GM18520 (cell line): ENCODE measurements at regions not wholly inside any gene's neighbourhood (a gene's known extent, or its start where the extent isn't known, plus 50 kb on each side); places are given as distances from the start of the nearest gene placed in this dataset.

ENCODE experiments used
- ATAC-seq: cut with Tn5 transposase; IDR thresholded peaks from one replicate; pipeline ENCODE4 v1.9.1; 2021; ENCODE audit not compliant: unreplicated experiment

GRCh38 chr12:85352016-85352415, 72.0 kb downstream of the ALX1 start:
- ATAC-seq = no peak

DNA sequence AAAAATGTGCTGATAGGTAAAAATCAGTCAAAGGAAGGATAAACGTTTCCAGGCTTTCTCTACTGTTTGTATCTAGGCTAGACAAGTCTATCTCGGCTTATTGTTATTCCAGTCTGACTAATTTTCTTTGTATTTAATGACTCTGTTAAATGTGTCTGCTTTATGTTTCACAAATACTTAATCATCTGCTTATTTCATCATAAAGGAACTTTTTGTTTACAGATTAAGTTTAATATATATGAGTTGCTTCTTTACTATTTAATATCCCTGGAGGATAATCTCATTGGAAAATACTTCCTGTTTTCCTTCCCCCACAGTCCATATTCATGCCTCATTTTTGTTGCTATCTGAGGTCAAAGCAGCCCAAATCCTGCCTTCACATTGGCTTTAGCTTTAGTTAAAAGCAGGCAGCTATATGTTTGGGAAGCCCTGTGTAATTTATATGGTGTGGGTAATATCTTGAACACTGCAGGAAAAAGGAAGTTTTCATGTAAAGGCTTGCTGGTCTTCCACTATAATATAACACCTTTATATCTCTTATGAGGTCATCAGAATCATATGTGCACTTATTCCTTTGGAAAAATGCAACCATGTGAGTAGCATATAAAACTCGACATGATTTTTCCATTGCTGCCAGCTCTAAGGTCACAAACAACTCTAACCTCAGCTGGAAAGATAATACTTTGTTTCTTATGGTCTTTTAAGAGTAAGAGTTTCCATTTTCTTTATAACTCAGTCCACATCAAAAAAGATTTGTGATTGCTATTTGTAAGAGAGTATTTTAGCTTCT, 76.8 kb downstream of the ALX1 start:
- ATAC-seq = no peak

GRCh38 chr12:85357609-85358008, 77.6 kb downstream of the ALX1 start:
- ATAC-seq = no peak

- no peak for ATAC-seq
These were observed 78.7 kb downstream of the ALX1 start for GRCh38 chr12:85358715-85359114.

DNA sequence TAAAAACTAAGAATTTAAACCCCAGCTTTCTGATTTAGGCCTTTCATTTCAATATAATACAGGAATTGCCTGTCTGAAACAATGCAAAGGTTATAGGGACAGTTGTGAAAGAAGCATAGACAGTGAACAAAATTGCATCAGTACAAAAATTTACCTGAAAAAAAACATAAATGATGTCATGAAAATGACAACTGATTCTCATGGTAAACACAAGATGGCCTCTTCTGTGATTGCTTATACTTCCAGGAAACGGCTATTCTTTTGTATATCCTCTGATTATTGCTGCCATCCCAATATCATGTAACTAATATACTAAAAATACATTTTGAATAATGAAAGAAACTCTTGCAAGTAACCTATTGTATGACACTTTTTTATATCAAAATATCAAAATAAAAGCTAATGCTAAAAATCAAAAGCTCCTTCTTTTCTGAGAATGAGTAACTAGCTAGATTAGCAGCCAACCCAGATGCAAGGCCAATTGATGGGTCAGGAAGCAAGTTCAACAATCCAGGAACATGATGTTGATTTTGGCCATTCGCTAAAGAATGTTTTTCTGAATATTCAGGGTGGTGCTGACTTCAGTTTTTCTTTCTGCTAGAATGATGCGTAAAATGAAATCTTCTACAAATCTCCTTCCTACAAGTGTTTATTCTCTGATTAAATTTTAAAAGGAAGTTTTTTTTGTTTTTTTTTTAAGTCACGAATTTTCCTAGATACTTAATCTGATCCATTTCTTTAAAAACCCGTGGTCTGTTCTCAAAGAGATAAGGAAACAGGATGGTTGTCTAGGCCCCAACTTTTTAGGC, 83.6 kb downstream of the ALX1 start:
- ATAC-seq = no peak

DNA sequence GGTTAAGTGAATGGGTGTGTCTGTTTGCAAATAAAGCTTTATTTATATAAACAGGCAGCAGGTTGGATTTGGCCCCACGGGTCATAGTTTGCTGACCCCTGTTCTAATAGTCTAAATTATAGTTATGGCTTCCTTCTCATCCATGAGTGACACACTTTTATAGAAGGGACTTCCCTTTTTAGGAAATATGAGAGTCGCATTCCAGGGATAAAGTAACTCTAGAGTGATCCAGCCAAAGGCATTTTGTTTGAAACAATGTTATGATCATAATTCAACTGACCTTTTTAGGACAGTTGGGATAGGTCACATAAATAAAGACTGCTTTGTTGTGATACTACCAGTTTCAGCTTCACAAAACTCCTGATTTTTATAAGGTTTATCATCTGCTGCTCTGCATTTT, 87.9 kb downstream of the ALX1 start:
- no peak for ATAC-seq

- no peak for ATAC-seq
These were observed 89.5 kb downstream of the ALX1 start for GRCh38 chr12:85369365-85370154.

- ATAC-seq = no peak
These were observed 93.0 kb downstream of the ALX1 start for GRCh38 chr12:85373045-85373444.

GRCh38 chr12:85374981-85375380, 95.0 kb downstream of the ALX1 start:
- ATAC-seq = no peak

DNA sequence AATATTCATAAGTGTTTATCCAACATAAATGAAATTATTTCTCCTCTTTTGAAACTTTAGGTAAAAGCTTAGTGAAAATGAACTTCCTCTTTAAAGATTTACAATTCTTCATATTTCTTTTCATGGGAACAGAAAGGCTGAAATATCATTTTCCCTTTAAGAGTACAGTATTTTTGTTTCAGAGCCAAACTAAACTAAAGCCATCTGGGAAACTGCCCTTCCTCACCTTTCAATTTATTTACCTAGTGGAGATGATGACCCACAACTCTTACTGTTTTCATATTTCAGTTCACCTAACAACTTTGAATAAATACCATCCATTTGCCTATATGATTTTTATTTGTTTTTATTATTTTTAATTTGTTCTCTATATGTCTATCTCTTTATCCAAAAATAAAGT, 105.4 kb downstream of the ALX1 start:
- ATAC-seq = no peak

DNA sequence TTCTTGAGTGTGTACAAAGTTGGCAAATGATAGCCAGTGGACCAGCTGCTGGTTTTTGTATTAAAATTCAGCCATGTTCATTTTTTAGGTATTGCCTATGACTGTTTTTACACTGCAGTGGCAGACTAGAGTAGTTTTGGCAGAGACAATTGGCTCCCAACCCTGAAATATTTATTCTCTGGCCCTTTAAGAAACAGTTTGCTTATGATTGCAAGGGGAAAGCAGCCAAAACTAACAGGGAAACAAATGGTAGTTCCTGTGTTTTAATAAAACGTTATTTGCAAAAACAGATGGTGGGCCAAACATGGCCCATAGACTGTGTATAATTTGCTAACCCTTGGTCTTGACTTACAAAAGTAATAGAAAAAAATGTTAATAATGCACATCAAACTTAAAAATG, 110.2 kb downstream of the ALX1 start:
- ATAC-seq = no peak

DNA sequence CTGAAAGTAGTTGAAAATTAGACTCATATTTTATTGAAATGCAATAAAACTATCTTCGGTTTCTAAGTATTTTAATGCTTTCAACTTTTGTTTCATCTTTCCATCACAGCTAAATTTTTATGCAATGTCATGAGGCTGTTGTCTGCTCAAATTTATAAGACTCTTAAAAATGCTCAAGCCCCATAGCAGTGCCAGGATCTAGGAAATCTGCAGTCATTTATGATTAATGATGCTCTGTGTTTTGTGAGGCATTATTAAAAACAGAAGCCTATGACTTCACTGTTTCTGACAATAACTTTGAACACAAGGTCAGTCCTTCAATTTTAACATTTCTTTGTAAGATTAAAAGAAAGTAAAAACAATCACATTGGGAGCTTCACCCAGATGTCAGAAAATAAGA, 112.5 kb downstream of the ALX1 start:
- ATAC-seq = no peak

- no peak for ATAC-seq
These were observed 113.6 kb downstream of the ALX1 start for GRCh38 chr12:85393606-85394005.

GRCh38 chr12:85394065-85394464, 114.0 kb downstream of the ALX1 start:
- ATAC-seq = no peak

GRCh38 chr12:85394809-85395208, 114.8 kb downstream of the ALX1 start:
- ATAC-seq = no peak

- no peak for ATAC-seq
These were observed 125.2 kb downstream of the ALX1 start for GRCh38 chr12:85405262-85405661.

GRCh38 chr12:85405781-85406522, 125.9 kb downstream of the ALX1 start:
- ATAC-seq = no peak

DNA sequence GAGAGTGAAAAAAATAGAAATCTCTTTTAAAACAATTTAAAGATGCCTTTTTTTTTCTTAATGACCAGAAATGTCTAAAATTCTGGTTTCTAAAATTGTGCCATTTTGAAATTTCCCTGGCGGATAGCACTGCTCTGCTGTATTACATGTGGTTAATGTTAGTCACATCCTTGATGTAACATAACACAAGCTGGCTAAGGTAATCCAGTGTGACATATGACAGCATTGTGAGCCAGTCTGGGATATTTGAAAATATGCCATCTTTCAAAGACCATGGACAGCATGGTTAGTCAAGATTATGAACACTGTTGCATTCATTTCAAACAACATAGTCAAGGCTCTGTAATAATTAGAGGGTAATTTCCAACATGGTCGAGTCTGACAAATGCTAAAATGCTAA, 133.2 kb downstream of the ALX1 start:
- no peak for ATAC-seq

DNA sequence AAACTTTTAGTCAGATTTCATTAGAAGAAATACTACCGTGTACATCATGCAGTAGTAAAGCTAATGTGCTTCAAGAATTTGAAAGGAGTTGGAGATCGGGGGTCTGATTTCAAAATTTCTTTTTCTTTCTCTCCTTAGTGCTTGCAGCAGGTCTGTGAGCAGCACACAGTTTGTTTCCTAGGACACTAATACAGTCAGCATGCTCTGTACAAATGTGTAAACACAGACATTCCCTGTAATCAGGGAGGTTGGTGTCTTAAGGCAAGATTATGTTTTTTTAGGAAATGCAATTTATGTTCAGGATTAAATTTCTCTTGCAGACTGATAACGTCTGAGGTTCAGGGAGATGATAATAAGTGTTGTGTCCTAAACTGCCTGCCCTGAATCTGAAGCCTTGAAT, 142.7 kb downstream of the ALX1 start:
- no peak for ATAC-seq

- no peak for ATAC-seq
These were observed 143.9 kb downstream of the ALX1 start for GRCh38 chr12:85423947-85424346.
